Loucy (cell line): ENCODE measurements at regions not wholly inside any gene's neighbourhood (a gene's known extent, or its start where the extent isn't known, plus 50 kb on each side); places are given as distances from the start of the nearest gene placed in this dataset.

ENCODE experiments used
- CTCF ChIP-seq: fragments of 200-600 bp; sonication (generic); conservative IDR thresholded peaks from 2 replicates; pipeline ENCODE4 v1.5.1; 2014; ENCODE audit warnings: mild to moderate bottlenecking, antibody characterized with exemption, low read length
- EZH2phosphoT487 ChIP-seq: fragments of 200-600 bp; IDR thresholded peaks from 2 replicates; pipeline ENCODE4 v1.6.1; 2018; ENCODE audit warnings: antibody characterized with exemption, mild to moderate bottlenecking, moderate library complexity, borderline replicate concordance

- no peak for TF ChIP-seq CTCF
- no peak for TF ChIP-seq EZH2phosphoT487
These were observed 608.4 kb upstream of the FOXG1 start for GRCh38 chr14:28157887-28158791.
